Activated CD8-positive, alpha-beta memory T cell treated with anti-CD3 and anti-CD28 coated beads, Interleukin-2, amount 50 U/mL, for 24 hours (primary cell): ENCODE measurements at regions not wholly inside any gene's neighbourhood (a gene's known extent, or its start where the extent isn't known, plus 50 kb on each side); places are given as distances from the start of the nearest gene placed in this dataset.
"Not testable (repeated sequence)": the region's sequence is repeated elsewhere in the genome, so short reads cannot be mapped to it uniquely, and the experiment has no call there.

Experiments used
- DNase-seq: peaks from one replicate; pipeline ENCODE4 v3.0.0-alpha.2; 2020; ENCODE audit errors: extremely low read depth

DNA sequence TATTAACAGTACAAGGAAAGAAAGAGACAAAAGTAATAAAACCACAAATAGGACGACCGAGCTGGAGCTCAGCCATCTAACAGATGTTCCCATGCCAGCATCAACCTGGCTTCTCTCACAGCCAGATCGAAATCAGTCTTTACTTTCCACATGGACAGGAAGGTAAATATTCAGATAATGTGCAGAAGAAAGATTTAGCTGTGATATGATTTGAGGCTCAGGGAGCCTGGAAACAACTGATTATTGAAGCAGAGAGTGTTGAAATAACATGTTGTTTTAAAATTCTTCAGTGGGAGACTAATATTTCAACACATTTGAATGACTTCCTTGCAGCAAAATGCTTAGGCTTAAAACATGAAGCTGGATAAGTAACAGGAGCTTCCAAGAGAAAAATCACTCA, 546.8 kb downstream of the ETS1 start:
- DNase-seq = no peak

DNA sequence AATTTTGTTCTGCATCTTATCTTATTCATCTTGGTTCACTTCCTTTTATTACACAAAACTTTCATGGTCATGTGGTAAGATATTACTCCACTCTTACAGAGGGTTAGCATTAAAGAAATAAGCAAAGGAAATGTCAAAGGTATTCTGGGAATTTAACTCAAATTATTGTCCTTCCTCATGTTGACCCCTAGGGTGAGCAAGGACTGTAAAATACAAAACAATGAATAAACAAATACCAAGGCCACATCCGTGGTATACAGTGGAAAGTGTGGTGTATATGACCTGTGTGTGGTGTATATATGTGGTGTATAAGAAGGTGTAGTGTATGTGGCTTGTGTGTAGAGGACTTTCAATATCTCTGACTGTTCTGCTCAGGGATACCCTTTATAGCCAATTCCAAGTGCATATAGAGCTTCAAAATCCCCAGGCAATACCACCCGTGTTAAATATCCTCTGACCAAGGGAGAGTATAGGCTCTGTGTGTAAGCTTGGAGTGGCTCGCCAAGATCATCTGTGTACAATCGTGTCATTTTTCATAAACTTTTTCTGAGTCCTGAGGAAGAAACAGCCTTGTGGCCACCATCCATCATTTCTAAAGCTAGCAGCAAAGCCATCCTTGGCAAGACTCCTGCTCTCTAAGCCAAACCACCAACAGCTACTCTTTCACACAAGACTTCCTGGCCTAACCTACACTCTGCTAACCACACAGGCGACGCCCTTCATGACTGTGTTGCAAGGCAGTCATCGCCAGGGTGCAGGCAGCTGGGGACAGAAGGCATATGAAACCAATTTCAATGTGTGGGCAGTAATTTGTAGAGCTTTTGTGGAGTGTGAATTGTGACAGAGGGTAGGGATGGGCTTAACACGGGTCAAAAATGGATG, 548.0 kb downstream of the ETS1 start:
- DNase-seq = peak; percentile 58

DNA sequence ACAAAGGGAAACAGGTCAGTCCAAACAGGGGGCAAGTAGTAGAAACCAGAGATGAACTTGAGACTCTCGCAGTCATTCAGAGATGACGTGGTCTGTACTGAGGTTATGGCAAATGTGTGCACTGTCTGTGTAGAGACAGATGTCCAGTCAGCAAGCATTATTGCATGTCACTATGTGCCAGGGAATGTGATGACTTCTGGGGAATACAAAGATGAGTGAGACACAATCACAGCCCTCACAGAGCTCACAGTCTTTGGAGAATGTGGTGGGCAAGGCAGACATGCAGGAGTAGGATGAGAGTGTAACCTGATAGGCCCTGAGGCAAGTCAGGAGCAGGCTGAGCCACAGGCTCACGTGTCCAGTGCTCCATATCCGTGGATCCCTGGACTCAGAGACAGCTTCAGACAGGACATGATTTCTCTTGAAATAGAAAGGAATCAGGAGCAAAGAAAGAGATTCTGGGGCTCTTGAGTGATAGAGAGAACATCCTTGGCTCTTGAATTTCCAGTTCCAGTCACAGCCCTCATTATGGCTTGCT, 550.7 kb downstream of the ETS1 start:
- DNase-seq = no peak

DNA sequence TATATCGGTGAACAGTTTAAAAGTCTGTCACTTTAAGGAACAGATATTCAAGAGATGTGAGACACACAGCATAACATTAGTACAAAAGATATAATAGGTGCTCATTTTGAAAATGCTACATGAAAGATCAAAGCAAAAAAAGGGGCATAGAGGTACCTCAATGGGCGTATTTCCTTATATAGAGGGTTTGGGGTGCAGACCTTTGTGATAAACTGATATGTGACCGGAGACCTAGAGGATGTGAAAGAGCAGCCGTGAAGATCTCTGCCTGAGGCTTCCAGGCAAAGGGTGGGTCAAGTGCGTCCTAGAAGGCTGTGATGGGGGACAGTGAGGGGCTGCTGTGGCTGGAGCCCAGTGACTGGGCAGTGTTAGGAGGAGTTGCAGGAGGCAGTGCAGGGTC, 551.4 kb downstream of the ETS1 start:
- DNase-seq = no peak

DNA sequence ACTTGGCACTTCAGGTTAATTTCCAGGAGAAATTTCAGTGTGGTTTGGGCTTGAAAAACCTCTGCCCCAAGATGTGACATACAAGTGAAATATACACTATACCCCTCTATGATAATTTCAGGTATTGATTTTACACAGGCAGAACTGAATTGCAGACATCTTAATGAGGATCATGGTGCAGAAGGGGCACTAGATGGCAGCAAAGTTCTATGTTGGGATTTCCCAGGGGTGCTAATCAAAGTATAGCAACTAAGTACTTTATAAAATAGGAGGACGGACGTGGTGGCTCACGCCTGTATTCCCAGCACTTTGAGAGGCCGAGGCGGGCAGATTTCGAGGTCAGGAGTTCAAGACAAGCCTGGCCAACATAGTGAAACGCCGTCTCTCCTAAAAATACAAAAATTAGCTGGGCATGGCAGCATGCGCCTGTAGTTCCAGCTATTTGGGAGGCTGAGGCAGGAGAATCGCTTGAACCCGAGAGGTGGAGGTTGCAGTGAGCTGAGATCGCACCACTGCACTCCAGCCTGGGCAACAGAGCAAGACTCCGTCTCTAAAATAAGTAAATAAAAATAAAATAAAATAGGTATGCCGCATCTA, 555.7 kb downstream of the ETS1 start:
- not testable (repeated sequence) for DNase-seq

DNA sequence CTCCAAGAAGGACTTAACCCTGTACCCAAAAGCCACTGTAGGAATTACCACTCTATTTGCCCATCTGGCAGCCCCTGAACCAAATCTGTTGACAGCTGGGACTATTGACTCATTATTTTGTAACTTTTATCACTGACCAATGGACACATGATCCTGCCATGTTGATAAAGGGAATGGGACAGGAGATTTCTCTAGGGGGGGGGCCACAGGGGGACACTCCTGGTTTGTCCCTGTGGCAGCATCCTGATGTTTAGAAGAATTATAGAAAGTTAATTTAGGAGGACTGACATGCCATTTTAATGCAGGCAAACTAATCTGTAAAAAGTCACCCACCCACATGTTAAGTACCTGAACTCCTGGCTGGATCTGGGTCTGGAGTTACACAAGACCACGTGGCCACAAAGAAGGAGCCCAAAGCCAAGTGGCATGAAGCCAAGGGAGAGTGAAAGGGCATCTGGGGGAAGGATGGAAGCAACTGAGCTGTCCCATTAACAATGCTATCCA, 558.1 kb downstream of the ETS1 start:
- DNase-seq = no peak

DNA sequence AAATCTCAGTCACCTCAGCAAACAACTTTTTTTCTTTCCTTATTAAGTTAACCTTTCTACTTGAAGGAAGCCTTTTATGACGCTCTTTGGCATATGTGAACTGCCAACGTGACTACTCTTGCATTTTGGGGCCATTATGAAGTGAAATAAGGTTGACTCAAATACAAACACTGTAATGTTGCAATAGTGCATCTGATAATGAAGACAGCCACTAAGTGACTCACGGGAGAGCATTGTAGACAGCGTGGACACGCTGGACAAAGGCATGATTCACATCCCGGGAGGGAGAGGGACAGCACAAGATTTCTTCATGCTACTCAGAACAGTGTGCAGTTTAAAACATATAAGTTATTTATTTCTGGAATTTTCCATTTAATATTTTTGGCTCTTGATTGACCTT, 560.8 kb downstream of the ETS1 start:
- no peak for DNase-seq

DNA sequence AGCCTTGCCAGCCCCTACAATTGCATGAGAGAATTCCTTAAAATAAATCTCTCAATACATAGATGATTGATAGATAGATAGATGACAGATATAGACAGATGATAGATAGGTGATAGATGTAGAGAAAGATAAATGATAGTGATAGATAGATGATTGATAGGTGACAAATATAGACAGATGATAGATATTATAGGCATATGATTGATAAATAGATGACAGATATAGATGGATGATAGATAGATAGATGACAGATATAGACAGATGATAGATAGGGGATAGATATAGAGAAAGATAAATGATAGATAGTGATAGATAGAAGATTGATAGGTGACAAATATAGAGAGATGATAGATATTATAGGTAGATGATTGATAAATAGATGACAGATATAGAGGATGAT, 564.6 kb downstream of the ETS1 start:
- DNase-seq = no peak

DNA sequence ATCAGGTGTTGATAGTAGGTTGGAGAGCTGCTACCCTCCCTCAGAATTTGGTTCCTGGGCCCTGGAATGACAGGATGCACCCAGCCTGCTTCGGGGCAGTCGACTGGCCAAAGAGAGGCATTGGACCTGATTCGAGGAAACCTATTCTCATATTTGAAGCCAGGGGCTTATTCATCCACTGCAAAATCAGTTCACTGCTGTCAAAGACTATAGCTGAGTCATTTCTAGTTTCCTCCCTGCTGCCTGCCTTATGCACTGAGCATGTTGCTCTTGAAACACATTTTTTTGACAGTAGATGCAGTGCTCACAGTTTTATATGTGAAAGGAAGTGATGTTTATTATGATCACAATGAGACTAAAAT, 565.4 kb downstream of the ETS1 start:
- DNase-seq = no peak

DNA sequence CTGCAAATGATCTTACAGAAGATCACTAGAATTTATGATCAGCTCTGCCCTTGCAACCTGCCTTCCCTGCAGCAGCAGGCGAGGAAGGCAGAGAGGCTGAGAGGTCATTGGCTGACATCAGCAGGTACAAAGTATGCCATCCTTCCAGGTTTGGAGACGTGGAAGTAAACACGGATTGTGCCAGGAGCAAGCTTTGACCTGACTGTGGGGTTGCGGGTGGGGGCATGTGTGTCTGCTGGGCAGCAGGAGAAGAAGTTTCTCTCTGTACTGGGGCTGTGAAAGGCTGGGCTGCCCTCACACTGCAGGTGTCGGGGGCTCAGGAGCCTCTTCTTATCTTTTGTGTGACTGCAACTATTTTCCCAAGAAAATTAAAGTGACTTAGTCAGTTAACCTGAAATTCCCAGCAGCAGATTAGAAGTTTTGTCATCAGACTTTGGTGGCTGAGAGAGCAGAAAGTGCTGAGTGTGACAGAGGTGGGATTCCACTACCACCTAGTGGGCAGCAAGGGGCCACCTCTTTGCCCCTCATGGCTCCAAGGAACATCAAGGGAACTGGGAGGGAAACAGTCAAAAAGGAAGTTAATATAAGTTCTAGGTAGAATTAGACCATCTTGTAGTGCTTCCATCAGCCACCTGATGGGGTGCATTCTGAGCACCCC, 565.9 kb downstream of the ETS1 start:
- no peak for DNase-seq

DNA sequence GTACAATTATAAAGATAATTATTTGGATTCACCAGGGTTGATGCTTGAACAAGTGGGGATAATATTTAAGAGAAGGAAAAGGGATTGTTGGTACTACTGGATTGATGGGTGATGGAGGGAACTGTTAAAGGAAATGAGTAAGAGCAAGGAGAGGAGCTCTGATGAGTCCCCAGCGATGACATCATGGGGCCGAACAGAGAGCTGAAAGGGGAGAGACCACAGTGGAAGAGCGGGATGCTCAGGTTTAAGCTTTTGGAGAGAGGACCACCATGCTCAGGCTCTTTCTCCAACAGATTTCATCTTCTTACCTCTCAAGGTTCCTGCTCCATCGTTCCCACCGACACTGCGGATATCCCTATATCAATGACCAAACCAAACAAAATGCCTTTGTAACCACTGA, 568.7 kb downstream of the ETS1 start:
- DNase-seq = no peak

DNA sequence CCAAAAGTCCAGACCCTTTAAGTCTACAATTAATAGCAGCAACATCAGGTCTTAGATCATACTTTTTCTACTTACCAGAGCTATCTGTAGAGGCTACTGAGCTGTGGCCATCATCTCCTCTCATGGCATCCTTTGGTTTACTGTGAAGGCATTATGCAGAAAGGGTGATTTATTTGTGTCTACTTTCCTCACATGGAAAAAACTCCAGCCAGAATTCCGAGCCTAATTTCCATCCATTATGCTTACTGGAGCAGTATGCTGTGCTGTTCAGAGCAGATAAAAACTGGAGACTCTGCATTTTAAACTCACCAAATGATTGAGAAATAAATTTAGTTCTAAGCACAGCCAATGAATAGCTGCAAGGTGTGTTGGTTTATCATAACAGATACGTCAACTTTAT, 581.8 kb downstream of the ETS1 start:
- no peak for DNase-seq

DNA sequence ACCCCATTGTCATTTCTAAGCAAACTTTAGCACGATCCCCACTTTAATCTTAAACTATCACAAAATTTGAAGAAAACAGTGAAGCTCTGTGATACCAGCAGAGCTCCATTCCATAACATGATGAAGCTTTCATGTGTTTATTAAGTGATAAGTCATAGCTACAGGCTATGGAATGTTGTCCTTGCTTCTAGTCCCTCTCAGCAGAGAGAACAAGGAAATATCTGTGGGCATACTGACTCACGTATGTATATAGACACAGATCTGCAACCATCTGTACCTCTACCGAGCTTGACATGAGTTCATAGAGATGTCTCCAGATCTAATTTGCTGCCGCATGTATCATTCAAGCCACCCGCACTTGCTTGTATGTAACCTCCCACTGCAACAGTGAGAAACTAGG, 588.9 kb downstream of the ETS1 start:
- DNase-seq = no peak

DNA sequence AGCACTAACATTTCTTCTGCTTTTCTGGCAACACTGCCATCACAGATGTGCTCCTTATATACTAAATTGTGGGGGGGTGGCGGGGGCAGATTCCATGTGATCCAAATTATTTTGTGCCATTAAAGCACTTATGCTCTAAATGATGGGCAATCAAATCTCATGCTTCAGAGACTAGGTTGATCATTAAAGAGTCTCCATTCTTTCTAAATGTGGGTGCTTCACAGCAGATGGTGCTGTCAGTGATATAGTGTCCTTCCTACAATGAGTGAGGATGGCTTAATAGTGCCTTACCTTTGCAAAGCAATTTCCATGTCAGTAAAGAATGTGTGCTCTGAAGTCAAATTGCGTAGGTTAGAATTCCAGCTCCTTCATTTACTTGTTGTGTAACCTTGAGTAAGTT, 589.8 kb downstream of the ETS1 start:
- DNase-seq = no peak

DNA sequence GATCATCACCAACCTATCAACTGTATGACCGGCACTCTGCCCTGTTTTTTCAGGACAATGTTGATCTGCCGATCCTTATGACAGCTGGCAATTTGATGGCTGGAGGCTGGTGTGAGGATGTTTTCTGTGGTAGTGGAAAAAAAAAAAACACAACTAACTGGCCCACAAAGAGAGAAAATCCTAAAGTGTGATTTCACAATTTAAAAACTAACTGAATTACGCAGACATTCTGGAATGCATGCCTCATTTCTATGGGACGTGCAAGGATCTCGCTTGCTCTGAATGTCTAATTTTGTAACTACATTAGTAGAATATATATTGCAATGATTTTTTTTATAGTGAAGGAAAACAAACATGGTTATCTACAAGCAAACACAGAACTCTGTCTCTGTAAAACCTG, 590.5 kb downstream of the ETS1 start:
- no peak for DNase-seq

DNA sequence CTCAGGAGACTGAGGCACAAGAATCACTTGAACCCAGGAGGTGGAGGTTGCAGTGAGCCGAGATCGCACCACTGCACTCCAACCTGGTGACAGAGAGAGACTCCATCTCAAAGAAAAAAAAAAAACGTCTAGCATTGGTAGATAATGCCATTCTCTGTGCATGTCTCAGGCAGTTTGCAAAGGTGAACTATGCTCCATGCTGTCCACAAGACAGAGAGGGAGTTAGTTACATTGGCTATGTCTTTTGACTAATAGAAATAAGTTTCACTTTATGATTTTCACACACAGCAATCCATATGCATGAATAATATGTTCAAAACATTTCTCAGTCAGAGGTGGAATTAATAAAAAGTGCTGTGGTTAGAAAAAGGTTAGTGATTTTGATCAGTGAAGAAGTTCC, 591.4 kb downstream of the ETS1 start:
- DNase-seq = no peak

DNA sequence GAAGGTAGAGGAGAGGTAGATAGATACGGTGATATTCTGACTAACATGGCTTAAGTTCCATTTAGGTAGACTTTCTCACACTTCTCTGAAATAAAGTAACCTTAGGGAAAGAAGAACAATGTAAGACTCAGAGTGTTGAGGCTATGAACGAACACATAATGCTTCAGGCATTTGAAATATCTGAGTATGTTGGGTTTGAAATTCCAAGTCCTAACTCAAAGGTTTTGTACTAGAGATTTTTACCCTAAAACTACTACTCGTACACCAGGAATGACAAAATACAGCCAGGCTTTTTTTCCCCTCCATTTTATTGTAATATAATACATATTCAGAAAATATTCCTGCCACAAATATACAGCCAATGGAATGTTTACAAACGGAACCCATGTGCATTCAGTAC, 592.6 kb downstream of the ETS1 start:
- DNase-seq = no peak

DNA sequence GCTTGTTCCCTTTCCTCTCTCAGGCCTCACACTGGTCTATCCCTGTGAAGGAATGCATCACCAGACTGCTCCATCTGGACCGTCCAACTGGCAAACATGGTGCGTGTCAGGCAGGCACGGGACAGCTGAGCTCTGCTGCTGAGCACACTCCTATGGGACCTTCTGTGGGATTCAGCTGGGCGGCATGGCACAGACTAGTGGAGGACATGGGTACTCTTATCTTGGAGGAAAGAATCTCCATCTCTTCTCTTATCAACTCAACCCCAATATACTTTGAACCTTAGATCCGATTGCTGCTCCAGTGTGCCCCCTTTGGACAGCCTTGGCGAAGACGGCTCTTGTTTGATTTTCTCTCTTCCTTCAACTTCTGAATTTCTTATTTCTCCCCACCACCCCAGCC, 593.6 kb downstream of the ETS1 start:
- no peak for DNase-seq

DNA sequence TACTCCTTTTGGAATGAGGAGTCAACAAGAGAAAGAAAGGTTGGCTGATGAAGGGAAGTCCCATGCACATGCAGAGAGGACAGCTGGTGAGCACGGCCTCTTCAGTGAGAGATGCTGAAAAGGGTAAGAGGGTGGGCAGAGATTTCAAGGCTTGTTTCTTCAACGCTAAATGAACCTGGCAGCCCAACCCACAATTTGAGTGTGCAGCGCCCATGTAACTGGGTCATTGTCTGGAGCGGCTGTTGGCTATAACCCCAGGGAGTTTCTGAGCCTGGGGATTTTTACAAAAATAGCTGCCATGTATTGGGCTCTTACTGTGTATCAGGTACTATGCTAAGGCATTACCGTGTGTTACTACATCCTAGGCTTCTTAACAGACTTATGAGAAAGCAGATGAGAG, 594.1 kb downstream of the ETS1 start:
- DNase-seq = no peak

DNA sequence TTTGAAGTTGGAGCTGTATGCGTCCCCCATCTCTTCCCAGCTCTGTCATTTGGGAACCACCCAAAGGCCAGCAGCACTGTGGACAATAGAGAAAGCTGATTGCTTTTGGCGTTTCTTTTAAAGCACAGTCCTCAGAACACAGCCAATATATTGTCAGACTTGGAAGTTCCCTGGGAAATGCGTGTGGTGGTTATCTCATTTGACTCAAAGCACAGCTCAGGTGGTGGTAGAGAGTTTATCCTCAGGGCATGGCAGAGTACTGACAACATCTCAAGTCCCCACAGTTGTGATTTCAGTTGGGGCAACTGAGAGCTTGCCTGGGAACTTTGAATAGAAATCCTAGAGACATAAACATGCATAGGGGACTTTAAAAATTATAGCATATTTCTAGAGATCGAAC, 601.3 kb downstream of the ETS1 start:
- no peak for DNase-seq

DNA sequence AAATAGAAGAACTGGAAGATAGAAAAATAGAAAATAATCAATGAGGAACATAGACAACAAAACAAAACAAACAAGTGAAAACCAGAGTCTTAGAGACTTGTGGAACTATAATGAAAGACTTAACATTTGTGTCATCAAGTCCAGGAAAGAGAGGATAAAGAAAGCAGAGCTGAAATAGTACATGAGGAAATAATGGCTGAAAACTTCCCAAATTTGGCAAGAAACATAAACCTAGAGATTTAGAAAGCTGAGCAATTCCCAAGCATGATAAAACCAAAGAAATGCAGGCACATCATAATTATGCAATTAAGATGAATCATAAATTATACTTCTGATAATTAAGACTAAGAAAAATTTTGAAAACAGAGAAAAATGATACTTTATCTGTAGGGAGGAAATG, 614.5 kb downstream of the ETS1 start:
- no peak for DNase-seq

DNA sequence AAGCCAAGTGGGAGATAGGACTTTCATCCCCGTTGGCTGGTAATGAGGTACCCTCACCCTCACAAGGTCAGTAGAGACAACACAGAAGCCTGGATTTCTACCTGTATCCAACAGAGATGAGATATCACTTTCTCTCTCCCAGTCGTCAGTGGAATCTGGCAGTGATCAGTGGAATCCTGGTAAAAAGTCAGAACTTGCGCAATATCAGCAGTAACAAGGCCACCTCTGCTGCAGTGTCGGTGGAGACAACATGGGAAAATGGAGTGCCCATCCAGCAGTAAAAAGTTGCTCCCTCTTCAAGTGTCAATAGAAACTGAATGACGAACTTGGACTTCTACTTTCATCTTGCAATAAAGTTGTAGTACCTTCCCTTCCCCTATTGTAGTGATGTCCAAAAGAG, 615.9 kb downstream of the ETS1 start:
- DNase-seq = no peak

DNA sequence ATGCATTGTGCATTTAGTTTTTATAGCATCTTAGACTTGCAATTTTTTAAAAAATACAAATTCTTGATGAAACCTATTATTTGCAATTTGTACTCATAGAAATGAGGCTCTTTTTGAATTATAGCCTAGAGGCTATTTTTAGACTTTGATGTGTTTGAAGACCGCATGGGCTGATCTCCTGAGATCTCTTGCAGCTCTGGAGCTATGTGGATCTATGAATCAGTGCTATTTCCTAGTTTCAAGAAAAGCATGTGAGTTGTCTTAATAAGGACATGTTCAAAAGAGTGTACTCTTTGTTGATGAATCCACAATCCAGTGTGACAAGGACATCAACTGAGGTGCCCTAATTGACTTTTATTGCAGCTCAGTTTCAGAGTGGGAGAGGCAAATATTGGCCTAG, 620.5 kb downstream of the ETS1 start:
- no peak for DNase-seq
